GM21825 (cell line): ENCODE measurements at regions not wholly inside any gene's neighbourhood (a gene's known extent, or its start where the extent isn't known, plus 50 kb on each side); places are given as distances from the start of the nearest gene placed in this dataset.
"Not testable (repeated sequence)": the region's sequence is repeated elsewhere in the genome, so short reads cannot be mapped to it uniquely, and the experiment has no call there.

ENCODE experiments used
- ATAC-seq: cut with Tn5 transposase; IDR thresholded peaks from one replicate; pipeline ENCODE4 v1.9.1; 2021; ENCODE audit warnings: mild to moderate bottlenecking, moderate library complexity; ENCODE audit not compliant: unreplicated experiment

GRCh38 chr15:96783746-96784145, 453.2 kb downstream of the NR2F2 start:
- no peak for ATAC-seq

- no peak for ATAC-seq
Observed at GRCh38 chr15:96790004-96790403, 459.5 kb downstream of the NR2F2 start.

- ATAC-seq = no peak
Observed at GRCh38 chr15:96792216-96792615, 461.7 kb downstream of the NR2F2 start.

GRCh38 chr15:96796841-96797240, 466.3 kb downstream of the NR2F2 start:
- no peak for ATAC-seq

GRCh38 chr15:96801576-96802150, 471.2 kb downstream of the NR2F2 start:
- no peak for ATAC-seq

- ATAC-seq = no peak
Observed at GRCh38 chr15:96802611-96803255, 472.2 kb downstream of the NR2F2 start.

- no peak for ATAC-seq
Observed at GRCh38 chr15:96804754-96805153, 474.3 kb downstream of the NR2F2 start.

- ATAC-seq = no peak
Observed at GRCh38 chr15:96807361-96807760, 476.9 kb downstream of the NR2F2 start.

GRCh38 chr15:96817900-96818299, 487.4 kb downstream of the NR2F2 start:
- ATAC-seq = no peak

GRCh38 chr15:96818861-96819260, 488.4 kb downstream of the NR2F2 start:
- no peak for ATAC-seq

GRCh38 chr15:96827981-96828380, 497.5 kb downstream of the NR2F2 start:
- no peak for ATAC-seq

GRCh38 chr15:96837241-96837970, 506.9 kb downstream of the NR2F2 start:
- ATAC-seq = no peak

GRCh38 chr15:96838081-96838480, 507.6 kb downstream of the NR2F2 start:
- ATAC-seq = no peak

GRCh38 chr15:96849271-96849900, 518.9 kb downstream of the NR2F2 start:
- ATAC-seq = no peak

GRCh38 chr15:96851613-96852012, 521.1 kb downstream of the NR2F2 start:
- ATAC-seq = no peak

- ATAC-seq = no peak
Observed at GRCh38 chr15:96858694-96859093, 528.2 kb downstream of the NR2F2 start.

GRCh38 chr15:96860741-96861140, 530.2 kb downstream of the NR2F2 start:
- ATAC-seq = no peak

- ATAC-seq = no peak
Observed at GRCh38 chr15:96867992-96868391, 537.5 kb downstream of the NR2F2 start.

- no peak for ATAC-seq
Observed at GRCh38 chr15:96869122-96869521, 538.6 kb downstream of the NR2F2 start.

GRCh38 chr15:96869790-96870189, 539.3 kb downstream of the NR2F2 start:
- no peak for ATAC-seq

GRCh38 chr15:96870580-96870979, 540.1 kb downstream of the NR2F2 start:
- no peak for ATAC-seq

GRCh38 chr15:96877442-96877841, 546.9 kb downstream of the NR2F2 start:
- not testable (repeated sequence) for ATAC-seq
